Ectodermal cell (in vitro differentiated cells): ENCODE measurements at regions not wholly inside any gene's neighbourhood (a gene's known extent, or its start where the extent isn't known, plus 50 kb on each side); places are given as distances from the start of the nearest gene placed in this dataset.

Experiments
- H3K27ac ChIP-seq: 2 replicates; pipeline ENCODE4 v1.7.0; 2013; ENCODE audit warnings: mild to moderate bottlenecking, low read depth, low read length; ENCODE audit not compliant: insufficient read depth, poor library complexity, severe bottlenecking
- H3K27me3 ChIP-seq: 2 replicates; pipeline ENCODE4 v1.7.0; 2013; ENCODE audit warnings: mild to moderate bottlenecking, low read length; ENCODE audit not compliant: insufficient read depth, control insufficient read depth, poor library complexity, severe bottlenecking
- H3K36me3 ChIP-seq: one replicate; pipeline ENCODE4 v1.7.0; 2013; ENCODE audit warnings: low read length; ENCODE audit not compliant: control insufficient read depth, insufficient read depth
- H3K4me1 ChIP-seq: one replicate; pipeline ENCODE4 v1.7.0; 2013; ENCODE audit warnings: low read length; ENCODE audit not compliant: control insufficient read depth, insufficient read depth
- H3K4me3 ChIP-seq: 2 replicates; pipeline ENCODE4 v1.7.0; 2013; ENCODE audit warnings: low read depth, low read length, control low read depth; ENCODE audit not compliant: insufficient read depth
- H3K9me3 ChIP-seq: 2 replicates; pipeline ENCODE4 v1.7.0; 2013; ENCODE audit warnings: mild to moderate bottlenecking, low read length, moderate library complexity; ENCODE audit not compliant: control insufficient read depth
- WGBS, 2 experiments: methylation state at CpG; one replicate each; pipeline ENCODE4 v1.1.7; 2013; ENCODE audit warnings: missing lambda C conversion rate in 2 of 2; 5-methylcytosine and 5-hydroxymethylcytosine counted together

DNA sequence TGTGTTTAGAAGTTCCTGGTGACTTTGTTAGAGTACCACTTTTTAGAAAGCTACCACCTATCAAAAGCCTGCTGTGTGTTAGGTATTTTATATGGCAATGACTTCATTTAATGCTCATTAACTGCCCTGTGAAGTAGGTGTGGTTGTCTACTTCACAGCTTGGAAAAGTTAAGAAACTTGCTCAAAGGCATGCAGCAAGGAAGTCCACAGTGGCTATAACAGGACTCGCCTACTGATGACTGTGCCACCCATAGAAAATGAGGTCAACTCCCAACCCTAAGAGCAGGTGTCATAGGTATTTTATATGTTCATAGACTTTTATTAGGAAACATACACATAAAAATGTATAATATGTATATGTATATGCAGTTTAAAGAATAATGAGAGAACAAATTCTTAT lies 125.2 kb upstream of the PAX6 start:
- Histone ChIP-seq H3K36me3 (no peaks in the 10 kb centered on the region), H3K27me3 (no peaks in the 10 kb centered on the region), H3K9me3 (no peaks in the 10 kb centered on the region), H3K4me1 (no peaks in the 10 kb centered on the region), H3K27ac (no peak overlapping the region), H3K4me3 (no peak overlapping the region)
- 94% methylated on average over 1 of the region's 1 CpG; no CpG with 5 or more reads in 1 of the 2 experiments for WGBS, 2 experiments

DNA sequence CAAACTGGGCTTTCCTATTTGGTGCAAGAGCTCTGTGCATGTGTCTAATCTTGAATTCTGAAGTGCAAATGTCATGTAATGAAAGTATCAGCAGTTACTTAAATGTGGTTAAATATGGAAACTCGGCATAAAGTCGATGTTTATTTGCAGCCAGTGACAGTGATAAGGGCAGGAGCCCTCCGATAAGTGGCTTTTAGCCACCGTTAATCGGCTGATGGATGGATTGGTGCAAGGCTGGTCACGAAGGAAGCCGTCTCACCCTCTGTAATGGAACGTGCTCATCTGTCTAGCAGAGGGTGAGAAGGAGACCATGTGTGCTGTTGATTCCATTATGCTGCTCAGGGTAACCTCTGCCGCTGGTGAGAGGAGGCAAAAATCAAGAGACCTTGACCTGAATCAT lies 121.8 kb upstream of the PAX6 start:
- WGBS, 2 experiments, result 93% methylated on average over 9 of the region's 9 CpGs
- no peak overlapping the region for H3K4me3 ChIP-seq
- no peaks in the 10 kb centered on the region for H3K27me3 ChIP-seq

DNA sequence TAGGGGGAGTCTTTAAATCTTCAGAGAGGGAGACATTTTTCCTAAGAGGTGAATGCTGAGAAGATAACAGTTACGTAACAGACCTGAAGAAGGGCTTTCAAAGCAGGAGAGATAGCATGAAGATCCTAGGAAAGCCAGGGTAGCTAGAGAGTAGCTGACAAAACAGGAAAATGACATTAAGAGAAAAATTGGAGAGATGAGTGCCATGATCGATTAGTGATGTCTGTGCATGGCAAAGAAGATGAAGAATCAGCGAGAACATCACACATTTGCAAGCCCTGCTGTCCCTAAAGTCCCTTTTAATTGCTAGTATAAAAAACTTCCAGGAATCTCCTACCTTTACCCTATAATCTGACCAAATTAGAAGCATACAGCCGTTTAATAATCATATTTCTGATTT lies 116.9 kb upstream of the PAX6 start:
- Histone ChIP-seq H3K27me3 (no peaks in the 10 kb centered on the region), H3K4me1 (no peaks in the 10 kb centered on the region), H3K4me3 (no peak overlapping the region), H3K27ac (no peak overlapping the region), H3K9me3 (no peaks in the 10 kb centered on the region), H3K36me3 (no peaks in the 10 kb centered on the region)
- WGBS, 2 experiments, result 95% methylated on average over 3 to 4 of the region's 4 CpGs

More for the DNA sequence above, 121.8 kb upstream of the PAX6 start:
- Histone ChIP-seq H3K36me3 (no peaks in the 10 kb centered on the region), H3K27ac (no peak overlapping the region), H3K4me1 (no peaks in the 10 kb centered on the region), H3K9me3 (no peaks in the 10 kb centered on the region)

DNA sequence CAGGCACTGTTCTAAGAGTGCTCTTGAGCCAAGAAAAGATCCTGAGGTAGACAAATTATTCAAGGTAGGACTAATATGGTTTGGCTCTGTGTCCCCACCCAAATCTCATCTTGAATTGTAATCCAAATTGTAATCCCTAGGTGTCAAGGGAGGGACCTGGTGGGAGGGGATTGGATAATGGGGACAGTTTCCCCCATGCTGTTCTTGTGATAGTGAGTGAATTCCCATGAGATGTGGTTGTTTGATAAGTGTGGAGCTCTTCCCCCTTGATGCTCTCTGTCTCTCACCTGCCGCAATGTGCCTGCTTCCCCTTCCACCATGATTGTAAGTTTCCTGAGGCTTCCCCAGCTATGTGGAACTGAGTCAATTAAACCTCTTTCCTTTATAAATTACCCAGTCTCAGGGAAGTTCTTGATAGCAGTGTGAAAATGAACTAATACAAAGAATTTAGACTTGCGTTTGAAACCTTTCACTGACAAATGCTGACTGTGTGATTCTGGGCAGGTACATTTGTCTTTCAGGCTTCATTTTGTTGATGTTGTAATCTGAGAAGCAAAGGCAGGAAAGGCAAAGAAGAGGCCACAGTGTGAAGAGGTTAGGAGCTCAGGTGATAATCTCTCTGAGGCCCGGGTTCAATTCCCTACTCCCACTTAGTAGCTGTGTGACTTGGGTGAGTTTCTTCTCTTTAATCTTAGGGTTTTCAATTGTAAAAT lies 115.8 kb upstream of the PAX6 start:
- Histone ChIP-seq H3K4me3 (no peak overlapping the region), H3K9me3 (no peaks in the 10 kb centered on the region), H3K27ac (no peak overlapping the region), H3K36me3 (no peaks in the 10 kb centered on the region), H3K4me1 (no peaks in the 10 kb centered on the region), H3K27me3 (no peaks in the 10 kb centered on the region)
- 64 to 77% methylated on average over 3 of the region's 3 CpGs for WGBS, 2 experiments

DNA sequence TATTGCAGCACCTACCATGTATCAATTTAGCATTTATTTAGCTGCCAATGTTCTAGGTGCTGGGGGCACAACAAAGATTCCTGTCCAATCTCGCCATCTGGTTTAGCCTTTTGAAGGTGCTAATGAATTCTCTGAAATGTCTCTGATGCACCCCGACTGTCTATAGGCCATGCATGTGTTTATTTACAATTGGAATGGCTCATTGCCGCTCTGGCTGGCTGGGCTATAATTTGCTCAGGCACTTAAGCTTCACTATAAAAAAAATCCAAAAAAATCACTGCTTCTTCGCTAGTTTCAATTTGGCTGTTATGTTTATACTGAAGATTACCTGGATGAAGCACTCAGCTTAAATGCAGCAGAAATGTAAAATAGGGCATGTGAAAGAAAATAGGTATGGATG lies 115.0 kb upstream of the PAX6 start:
- Histone ChIP-seq H3K4me3 (no peak overlapping the region), H3K27ac (no peak overlapping the region), H3K9me3 (no peaks in the 10 kb centered on the region), H3K27me3 (no peaks in the 10 kb centered on the region), H3K4me1 (no peaks in the 10 kb centered on the region), H3K36me3 (no peaks in the 10 kb centered on the region)
- 90 to 94% methylated on average over 4 of the region's 4 CpGs for WGBS, 2 experiments

DNA sequence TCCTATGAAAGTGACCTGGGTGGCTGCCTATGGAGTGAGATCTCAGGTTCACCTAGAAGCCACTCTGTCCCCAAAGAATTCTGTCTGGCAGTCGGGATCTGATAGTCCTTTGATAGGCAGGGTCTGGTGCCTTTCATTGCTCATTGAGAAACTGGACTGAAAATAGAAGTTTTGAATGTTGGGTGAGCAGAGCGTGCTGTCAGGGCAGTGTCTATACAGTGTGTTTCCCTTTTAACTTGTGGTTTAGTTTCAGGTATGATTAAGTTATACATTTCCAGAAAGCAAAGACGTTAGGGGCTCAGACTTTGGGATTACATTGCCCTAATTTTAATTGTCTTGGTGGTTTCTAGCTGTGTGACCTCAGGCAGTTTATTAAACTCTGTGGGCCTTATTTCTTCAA lies 111.3 kb upstream of the PAX6 start:
- no peaks in the 10 kb centered on the region for H3K9me3 ChIP-seq
- no peaks in the 10 kb centered on the region for H3K27me3 ChIP-seq
- H3K4me3 ChIP-seq, result no peak overlapping the region
- no peaks in the 10 kb centered on the region for H3K36me3 ChIP-seq
- H3K4me1 ChIP-seq, result no peaks in the 10 kb centered on the region
- 87 to 89% methylated on average over 3 of the region's 3 CpGs for WGBS, 2 experiments
- no peak overlapping the region for H3K27ac ChIP-seq

DNA sequence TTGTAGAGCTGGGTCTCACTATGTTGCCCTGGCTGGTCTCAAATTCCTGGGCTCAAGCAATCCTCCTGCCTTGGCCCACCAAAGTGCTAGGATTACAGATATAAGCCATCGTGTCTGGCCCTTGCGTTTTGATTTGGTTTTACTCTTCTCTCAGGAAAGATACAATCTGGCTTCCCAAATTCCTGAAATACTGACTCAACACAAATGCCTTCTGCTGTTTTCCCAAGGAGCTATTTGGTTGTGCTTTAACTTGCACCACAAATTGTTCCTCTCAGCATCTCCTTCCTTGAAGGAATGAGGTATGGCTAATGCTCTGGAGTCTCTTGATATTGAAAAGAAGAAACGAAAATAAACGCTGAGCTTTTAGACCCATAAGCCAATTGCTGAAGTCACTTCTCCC lies 110.0 kb upstream of the PAX6 start:
- no peak overlapping the region for H3K4me3 ChIP-seq
- H3K27ac ChIP-seq, result no peak overlapping the region
- no peaks in the 10 kb centered on the region for H3K27me3 ChIP-seq
- H3K9me3 ChIP-seq, result no peaks in the 10 kb centered on the region
- 79 to 85% methylated on average over 4 of the region's 4 CpGs for WGBS, 2 experiments
- H3K36me3 ChIP-seq, result no peaks in the 10 kb centered on the region
- no peaks in the 10 kb centered on the region for H3K4me1 ChIP-seq

DNA sequence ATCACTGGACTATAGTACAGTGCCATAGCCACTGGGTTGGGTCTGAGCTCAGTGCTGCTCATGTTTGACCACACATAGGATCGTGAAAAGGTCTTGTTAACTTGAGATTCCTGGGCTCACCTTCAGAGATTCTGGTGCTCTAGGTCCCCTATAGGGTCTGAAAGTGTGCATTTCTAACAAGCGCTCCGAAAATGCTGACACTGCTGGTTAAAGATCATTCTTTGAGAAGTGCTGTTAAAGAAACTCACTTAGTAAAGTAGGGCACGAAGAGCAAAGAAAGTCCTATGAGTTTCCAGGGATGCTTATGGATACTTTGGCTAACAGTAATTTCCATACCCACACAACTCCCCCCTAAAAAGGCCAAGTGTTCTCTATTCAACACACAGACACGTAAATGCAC lies 108.1 kb upstream of the PAX6 start:
- Histone ChIP-seq H3K36me3 (no peaks in the 10 kb centered on the region), H3K4me3 (no peak overlapping the region), H3K9me3 (no peaks in the 10 kb centered on the region), H3K27ac (no peak overlapping the region), H3K27me3 (no peaks in the 10 kb centered on the region), H3K4me1 (no peaks in the 10 kb centered on the region)
- WGBS, 2 experiments, result 91 to 92% methylated on average over 5 of the region's 5 CpGs

DNA sequence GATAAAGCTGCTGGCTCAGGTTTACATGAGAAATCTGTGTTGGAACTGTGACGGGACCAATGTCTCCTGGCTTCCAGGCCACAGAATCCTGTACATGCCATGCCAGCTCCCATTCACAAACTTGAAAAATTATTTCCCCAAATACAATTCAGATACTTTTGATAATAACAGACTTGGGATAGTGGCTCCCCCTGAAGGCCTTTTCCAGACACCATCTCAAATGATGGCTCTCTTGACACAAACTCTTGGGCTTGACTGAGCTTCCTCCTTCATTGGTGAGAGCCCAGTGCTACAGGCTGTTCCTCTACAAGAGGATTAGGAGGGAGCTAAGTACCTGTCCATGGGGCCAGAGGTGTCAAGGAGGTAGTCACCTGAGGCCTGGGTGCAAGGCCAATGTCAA lies 104.7 kb upstream of the PAX6 start:
- H3K4me1 ChIP-seq, result no peaks in the 10 kb centered on the region
- H3K4me3 ChIP-seq, result no peak overlapping the region
- 92 to 93% methylated on average over 1 of the region's 1 CpG for WGBS, 2 experiments
- no peaks in the 10 kb centered on the region for H3K27me3 ChIP-seq
- H3K27ac ChIP-seq, result no peak overlapping the region
- H3K36me3 ChIP-seq, result no peaks in the 10 kb centered on the region
- no peaks in the 10 kb centered on the region for H3K9me3 ChIP-seq

DNA sequence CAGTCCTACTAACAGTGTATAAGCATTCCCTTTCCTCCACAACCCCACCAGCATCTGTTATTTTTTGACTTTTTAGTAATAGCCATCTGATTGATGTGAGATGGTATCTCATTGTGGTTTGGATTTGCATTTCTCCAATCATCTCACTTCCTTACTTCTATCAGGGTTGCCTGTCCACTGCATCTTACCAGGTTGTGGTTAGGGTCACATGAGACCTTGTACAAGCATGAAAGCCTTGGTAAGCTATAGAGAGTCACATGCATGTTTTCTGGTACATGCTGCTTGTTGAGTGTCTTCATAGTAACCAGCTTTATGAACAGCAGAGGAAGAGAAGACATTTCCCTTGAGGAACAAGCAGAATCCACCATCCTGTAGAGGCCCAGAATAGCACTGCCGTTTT lies 102.9 kb upstream of the PAX6 start:
- H3K27ac ChIP-seq, result no peak overlapping the region
- 97% methylated on average over 1 of the region's 1 CpG for WGBS, 2 experiments

DNA sequence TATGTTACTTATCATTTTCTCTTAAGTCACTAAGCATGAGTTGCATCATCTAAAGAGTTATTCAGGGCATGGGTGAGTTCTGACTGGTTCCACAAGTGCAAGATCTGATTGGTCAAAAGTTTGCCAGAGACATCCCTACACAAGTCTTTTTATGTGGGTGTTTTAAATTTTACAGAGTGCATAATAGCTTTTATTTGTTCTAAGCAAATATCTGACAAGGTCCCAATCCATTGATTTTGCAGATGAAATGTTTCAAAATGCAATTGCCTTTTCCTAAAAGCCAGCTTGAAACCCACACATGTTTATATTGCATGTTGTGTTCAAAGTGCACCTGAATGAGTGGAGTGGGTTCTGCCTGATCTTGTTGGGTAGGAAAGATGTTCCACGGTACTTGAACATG lies 101.7 kb upstream of the PAX6 start:
- WGBS, 2 experiments, result 75 to 93% methylated on average over 1 of the region's 1 CpG
- Histone ChIP-seq H3K27me3 (no peaks in the 10 kb centered on the region), H3K27ac (no peak overlapping the region), H3K36me3 (no peaks in the 10 kb centered on the region), H3K9me3 (no peaks in the 10 kb centered on the region), H3K4me1 (no peaks in the 10 kb centered on the region), H3K4me3 (no peak overlapping the region)

More for the DNA sequence above, 102.9 kb upstream of the PAX6 start:
- H3K4me3 ChIP-seq, result no peak overlapping the region
- H3K4me1 ChIP-seq, result no peaks in the 10 kb centered on the region
- no peaks in the 10 kb centered on the region for H3K36me3 ChIP-seq
- no peaks in the 10 kb centered on the region for H3K27me3 ChIP-seq
- no peaks in the 10 kb centered on the region for H3K9me3 ChIP-seq
